GM13976 (cell line): ENCODE measurements at regions not wholly inside any gene's neighbourhood (a gene's known extent, or its start where the extent isn't known, plus 50 kb on each side); places are given as distances from the start of the nearest gene placed in this dataset.

ENCODE experiments used
- DNase-seq: peaks from one replicate; pipeline ENCODE4 v3.0.0; 2012; ENCODE audit warnings: low spot score
- CTCF ChIP-seq: IDR thresholded peaks from 2 replicates; pipeline ENCODE4 v1.5.1; 2012; ENCODE audit warnings: borderline replicate concordance, mild to moderate bottlenecking; ENCODE audit not compliant: insufficient read depth; ENCODE audit errors: extremely low read depth, missing control alignments, control extremely low read depth
- in situ Hi-C: fragments of 300-500 bp; cut with MboI; formaldehyde crosslinking; loops from one replicate; pipeline ENCODE4 v1.12.0; 2022; ENCODE audit warnings: low sequenced_read_pairs, mixed read lengths, inconsistent platforms; ENCODE audit not compliant: unreplicated experiment

- no peak for DNase-seq
- TF ChIP-seq CTCF, result no peak
- in situ Hi-C loops, result no loop called here
Measured at GRCh38 chr2:146784602-146785001, 1060.2 kb upstream of the ACVR2A start.

GRCh38 chr2:146777181-146777580 is 1067.6 kb upstream of the ACVR2A start:
- TF ChIP-seq CTCF, result no peak
- in situ Hi-C loops, result no loop called here
- DNase-seq, result no peak

- in situ Hi-C loops, result no loop called here
- DNase-seq, result no peak
- TF ChIP-seq CTCF, result no peak
Measured at GRCh38 chr2:146776596-146776995, 1068.2 kb upstream of the ACVR2A start.

- in situ Hi-C loops, result no loop called here
- no peak for DNase-seq
- no peak for TF ChIP-seq CTCF
Measured at GRCh38 chr2:146771531-146771930, 1073.3 kb upstream of the ACVR2A start.

- DNase-seq, result no peak
- in situ Hi-C loops, result no loop called here
- no peak for TF ChIP-seq CTCF
Measured at GRCh38 chr2:146764301-146764700, 1080.5 kb upstream of the ACVR2A start.

- DNase-seq, result no peak
- in situ Hi-C loops, result no loop called here
- no peak for TF ChIP-seq CTCF
Measured at GRCh38 chr2:146762786-146763185, 1082.0 kb upstream of the ACVR2A start.

- no peak for TF ChIP-seq CTCF
- no peak for DNase-seq
- in situ Hi-C loops, result no loop called here
Measured at GRCh38 chr2:146754606-146755005, 1090.2 kb upstream of the ACVR2A start.
